ENCODE measurements at regions not wholly inside any gene's neighbourhood (a gene's known extent, or its start where the extent isn't known, plus 50 kb on each side); places are given as distances from the start of the nearest gene placed in this dataset.

GRCh38 chr5:105806596-105806995 is 1864.1 kb downstream of the EFNA5 start:
- no peak for TF ChIP-seq CEBPB (IDR thresholded peaks at IDR 0.05)
- no peak for TF ChIP-seq FOXM1 (IDR thresholded peaks at IDR 0.05; ENCODE audit: borderline replicate concordance, low read depth)
- TF ChIP-seq TAF1 (IDR thresholded peaks at IDR 0.05; ENCODE audit: low read depth), result no peak
- TF ChIP-seq, protein P1, sequence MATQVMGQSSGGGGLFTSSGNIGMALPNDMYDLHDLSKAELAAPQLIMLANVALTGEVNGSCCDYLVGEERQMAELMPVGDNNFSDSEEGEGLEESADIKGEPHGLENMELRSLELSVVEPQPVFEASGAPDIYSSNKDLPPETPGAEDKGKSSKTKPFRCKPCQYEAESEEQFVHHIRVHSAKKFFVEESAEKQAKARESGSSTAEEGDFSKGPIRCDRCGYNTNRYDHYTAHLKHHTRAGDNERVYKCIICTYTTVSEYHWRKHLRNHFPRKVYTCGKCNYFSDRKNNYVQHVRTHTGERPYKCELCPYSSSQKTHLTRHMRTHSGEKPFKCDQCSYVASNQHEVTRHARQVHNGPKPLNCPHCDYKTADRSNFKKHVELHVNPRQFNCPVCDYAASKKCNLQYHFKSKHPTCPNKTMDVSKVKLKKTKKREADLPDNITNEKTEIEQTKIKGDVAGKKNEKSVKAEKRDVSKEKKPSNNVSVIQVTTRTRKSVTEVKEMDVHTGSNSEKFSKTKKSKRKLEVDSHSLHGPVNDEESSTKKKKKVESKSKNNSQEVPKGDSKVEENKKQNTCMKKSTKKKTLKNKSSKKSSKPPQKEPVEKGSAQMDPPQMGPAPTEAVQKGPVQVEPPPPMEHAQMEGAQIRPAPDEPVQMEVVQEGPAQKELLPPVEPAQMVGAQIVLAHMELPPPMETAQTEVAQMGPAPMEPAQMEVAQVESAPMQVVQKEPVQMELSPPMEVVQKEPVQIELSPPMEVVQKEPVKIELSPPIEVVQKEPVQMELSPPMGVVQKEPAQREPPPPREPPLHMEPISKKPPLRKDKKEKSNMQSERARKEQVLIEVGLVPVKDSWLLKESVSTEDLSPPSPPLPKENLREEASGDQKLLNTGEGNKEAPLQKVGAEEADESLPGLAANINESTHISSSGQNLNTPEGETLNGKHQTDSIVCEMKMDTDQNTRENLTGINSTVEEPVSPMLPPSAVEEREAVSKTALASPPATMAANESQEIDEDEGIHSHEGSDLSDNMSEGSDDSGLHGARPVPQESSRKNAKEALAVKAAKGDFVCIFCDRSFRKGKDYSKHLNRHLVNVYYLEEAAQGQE (IDR thresholded peaks at IDR 0.05; ENCODE audit: low read depth), result no peak
- TF ChIP-seq, protein P2, sequence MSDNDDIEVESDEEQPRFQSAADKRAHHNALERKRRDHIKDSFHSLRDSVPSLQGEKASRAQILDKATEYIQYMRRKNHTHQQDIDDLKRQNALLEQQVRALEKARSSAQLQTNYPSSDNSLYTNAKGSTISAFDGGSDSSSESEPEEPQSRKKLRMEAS (IDR thresholded peaks at IDR 0.05), result no peak
- no peak for TF ChIP-seq RAD21 (IDR thresholded peaks at IDR 0.05; ENCODE audit: low read depth)
- no peak for TF ChIP-seq CREB1 (IDR thresholded peaks at IDR 0.05; ENCODE audit: low read depth)
- no peak for TF ChIP-seq TEAD4 (IDR thresholded peaks at IDR 0.05)
- TF ChIP-seq EP300 (IDR thresholded peaks at IDR 0.05; ENCODE audit: borderline replicate concordance), result no peak
- no peak for TF ChIP-seq YY1 (IDR thresholded peaks at IDR 0.05; ENCODE audit: low read depth)
- no peak for TF ChIP-seq TCF12 (IDR thresholded peaks at IDR 0.05; ENCODE audit: low read depth)
- no peak for TF ChIP-seq EGR1 (IDR thresholded peaks at IDR 0.05)
- TF ChIP-seq ZBTB7A (IDR thresholded peaks at IDR 0.05; ENCODE audit: low read depth), result no peak
- no peak for TF ChIP-seq NFIC (IDR thresholded peaks at IDR 0.05)
